NCI-H1436 treated with DMSO at 0.1 percent for 48 hours (cell line): ENCODE measurements at regions not wholly inside any gene's neighbourhood (a gene's known extent, or its start where the extent isn't known, plus 50 kb on each side); places are given as distances from the start of the nearest gene placed in this dataset.
"Not testable (repeated sequence)": the region's sequence is repeated elsewhere in the genome, so short reads cannot be mapped to it uniquely, and the experiment has no call there.

Experiments used
- DNase-seq: peaks from one replicate; lab custom pipeline; 2025; lab: John Stamatoyannopoulos, UW

GRCh38 chr2:7094231-7094741 lies 177.1 kb downstream of the RNF144A start:
- DNase-seq: no peak

- no peak for DNase-seq
Measured at GRCh38 chr2:7096726-7097352, 179.6 kb downstream of the RNF144A start.

DNA sequence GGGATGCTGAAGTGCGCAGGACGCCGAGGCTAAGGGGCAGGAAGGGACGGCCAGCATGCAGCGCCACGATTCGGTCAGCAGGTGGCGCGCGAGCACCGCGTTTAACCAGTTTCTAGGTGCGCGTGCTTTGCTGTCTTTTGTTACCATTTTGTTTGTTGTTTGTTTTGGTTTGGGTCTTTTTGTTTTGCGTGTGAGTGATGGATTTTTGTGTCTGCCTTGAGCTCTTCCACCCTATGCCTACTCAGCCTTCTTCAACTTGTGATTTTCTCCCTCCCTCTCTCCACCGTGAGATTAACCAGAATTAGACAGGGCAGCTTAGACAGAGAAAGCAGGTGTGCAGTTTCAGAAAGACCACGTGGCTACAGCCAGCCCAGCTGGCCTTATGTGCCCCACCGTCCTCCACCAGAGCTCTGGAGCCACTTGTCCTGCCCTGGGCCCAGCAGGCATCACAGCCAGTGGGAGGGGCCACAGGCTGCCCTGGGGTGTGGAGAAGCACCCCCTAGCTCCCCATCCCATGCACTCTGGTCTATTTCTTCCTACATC lies 180.2 kb downstream of the RNF144A start:
- peak; percentile 49 for DNase-seq

- DNase-seq: no peak
Measured at GRCh38 chr2:7098816-7099215, 181.6 kb downstream of the RNF144A start.

DNA sequence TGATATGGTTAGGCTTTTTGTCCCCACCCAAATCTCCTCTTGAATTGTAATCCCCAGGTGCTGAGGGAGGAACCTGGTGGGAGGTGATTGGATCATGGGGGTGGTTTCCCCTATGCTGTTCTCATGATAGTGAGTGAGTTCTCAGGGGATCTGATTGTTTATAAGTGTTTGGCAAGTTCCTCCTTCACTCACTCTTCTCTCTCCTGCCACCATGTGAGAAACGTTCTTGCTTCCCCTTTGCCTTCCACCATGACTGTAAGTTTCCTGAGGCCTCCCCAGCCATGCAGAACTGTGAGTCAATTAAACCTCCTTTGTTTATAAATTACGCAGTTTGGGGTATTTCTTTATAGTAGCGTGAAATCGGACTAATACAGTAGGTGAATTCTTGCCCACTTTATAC lies 182.5 kb downstream of the RNF144A start:
- DNase-seq: not testable (repeated sequence)

GRCh38 chr2:7102826-7103225 lies 185.6 kb downstream of the RNF144A start:
- no peak for DNase-seq

GRCh38 chr2:7108792-7109532 lies 191.8 kb downstream of the RNF144A start:
- DNase-seq: no peak

DNA sequence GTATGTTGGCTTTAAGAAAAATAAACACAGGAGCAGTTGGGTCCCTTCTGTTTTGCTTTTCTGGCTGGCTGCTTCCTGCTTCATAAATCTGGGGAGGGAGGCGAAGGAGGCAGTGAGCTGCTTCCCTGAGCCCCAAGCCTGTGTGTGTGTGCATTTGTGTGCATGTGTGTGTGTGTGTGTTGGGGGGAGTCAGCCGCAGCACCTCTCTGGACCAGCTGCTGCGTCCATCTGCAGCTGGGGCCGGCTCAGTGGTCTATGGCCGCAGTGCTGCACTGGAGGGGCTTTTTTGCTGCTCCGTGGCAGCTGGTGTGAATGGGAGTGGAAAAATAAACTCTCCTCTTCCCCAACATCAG lies 192.3 kb downstream of the RNF144A start:
- DNase-seq: no peak

DNA sequence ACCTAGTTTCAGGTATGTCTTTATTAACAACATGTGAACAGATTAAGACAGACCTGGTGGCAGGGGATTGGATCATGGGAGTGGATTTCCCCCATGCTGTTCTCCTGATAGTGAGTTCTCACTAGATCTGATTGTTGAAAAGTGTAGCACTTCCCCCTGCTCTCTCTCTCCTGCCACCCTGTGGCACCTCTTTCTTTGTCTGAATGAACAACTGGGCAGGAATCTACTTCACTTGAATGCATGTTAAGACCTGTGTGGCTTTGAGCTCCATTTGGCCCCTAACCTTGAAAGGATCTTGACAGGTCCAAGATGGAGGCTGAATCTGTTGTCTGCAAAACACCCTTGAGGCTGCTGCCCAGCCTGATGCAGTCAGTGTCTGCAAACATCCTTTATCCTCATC lies 194.4 kb downstream of the RNF144A start:
- DNase-seq: no peak

GRCh38 chr2:7115364-7115763 lies 198.2 kb downstream of the RNF144A start:
- no peak for DNase-seq

DNA sequence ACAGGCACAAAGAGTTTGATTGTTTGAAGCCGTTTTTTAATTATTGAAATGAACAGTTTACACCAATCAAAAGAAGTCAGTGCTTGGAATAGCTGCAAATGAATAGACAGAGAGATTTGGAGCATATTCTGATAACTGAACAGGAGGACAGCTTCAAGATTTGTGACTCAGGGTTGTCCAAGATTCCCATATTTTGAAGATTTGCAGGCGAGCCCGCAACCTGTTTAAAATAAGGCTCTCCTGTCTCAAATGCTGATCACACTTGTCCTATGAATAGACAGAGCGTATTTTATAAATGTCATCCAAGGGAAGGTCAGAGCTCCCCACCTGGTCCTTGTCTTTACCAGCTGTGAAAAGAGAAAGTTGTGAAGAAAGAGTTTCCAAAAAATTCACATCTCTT lies 198.7 kb downstream of the RNF144A start:
- no peak for DNase-seq

GRCh38 chr2:7116511-7116910 lies 199.3 kb downstream of the RNF144A start:
- DNase-seq: no peak

DNA sequence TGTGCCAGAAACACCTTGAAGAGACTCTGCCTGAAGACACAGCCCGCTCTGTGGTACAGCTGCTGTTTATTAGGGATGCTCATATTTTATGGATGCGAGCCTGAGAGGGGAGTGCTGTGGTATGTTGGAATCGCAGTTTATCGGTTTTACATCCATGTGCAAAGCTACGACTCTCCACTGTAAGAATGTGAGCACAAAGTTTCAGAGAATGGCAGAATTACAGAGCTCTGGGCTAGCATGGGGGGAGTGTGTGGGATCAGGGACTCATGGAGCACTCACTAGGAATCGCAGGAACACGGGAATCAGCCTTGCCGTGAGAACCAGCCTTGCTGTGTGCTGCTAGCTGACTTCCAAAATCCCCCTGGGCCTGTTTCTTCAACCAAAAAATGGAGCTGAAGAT lies 199.9 kb downstream of the RNF144A start:
- DNase-seq: no peak

- DNase-seq: no peak
Measured at GRCh38 chr2:7118606-7119131, 201.5 kb downstream of the RNF144A start.

- peak; percentile 3 for DNase-seq
Measured at GRCh38 chr2:7119132-7119835, 202.1 kb downstream of the RNF144A start.

GRCh38 chr2:7121851-7122250 lies 204.6 kb downstream of the RNF144A start:
- no peak for DNase-seq

DNA sequence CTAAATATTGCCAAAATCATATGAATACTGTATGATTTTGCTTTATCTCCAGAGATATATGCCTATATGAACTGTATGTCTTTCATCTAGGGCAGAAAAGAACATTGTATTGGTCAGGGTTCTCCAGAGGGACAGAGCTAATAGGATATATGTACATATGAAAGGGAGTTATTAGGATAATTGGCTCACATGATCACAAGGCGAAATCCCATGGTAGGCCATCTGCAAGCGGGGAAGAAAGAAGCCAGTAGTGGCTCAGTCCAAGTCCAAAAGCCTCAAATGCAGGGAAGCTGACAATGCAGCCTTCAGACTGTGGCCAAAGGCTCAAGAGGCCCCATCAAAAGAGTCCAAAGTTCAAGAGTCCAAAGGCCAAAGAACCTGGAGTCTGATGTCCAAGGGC lies 209.9 kb downstream of the RNF144A start:
- no peak for DNase-seq

GRCh38 chr2:7127687-7128086 lies 210.5 kb downstream of the RNF144A start:
- DNase-seq: no peak

GRCh38 chr2:7131261-7131660 lies 214.0 kb downstream of the RNF144A start:
- DNase-seq: no peak

DNA sequence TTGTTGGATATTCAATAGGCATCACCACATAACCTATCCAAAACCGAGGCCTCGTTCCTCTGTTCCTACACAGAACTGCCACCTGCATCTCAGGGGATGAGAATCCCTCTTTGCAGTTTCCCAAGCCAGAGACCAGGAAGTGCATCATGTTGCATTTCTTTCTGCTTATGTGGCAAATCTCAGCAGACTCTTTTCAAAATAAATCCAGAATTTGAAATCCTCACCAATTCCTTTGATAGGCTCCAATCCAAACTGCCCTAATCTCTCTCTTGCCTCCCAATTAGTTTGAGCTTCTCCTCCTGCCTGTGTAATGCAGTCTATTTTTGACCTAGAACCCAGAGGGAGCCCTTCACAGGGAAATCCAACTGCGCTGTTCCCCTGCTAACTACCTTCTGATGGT lies 215.5 kb downstream of the RNF144A start:
- DNase-seq: no peak

DNA sequence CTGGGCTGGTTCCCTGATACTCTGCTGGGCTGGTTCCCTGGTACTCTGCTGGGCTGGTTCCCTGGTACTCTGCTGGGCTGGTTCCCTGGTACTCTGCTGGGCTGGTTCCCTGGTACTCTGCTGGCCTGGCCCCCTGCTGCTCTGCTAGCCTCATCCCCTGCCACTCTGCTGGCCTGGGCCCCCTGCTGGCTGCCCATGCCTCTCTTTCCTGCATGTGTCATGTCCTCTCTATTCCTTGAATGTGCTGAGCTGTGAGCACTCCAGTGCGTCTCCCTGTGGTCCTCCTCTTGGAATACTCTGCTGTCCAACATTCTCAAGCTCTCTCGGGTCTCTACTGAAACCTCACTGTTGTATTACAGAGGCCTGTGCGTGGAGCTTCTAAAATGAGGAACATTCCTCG lies 216.3 kb downstream of the RNF144A start:
- DNase-seq: no peak

GRCh38 chr2:7140306-7140705 lies 223.1 kb downstream of the RNF144A start:
- DNase-seq: no peak

- DNase-seq: no peak
Measured at GRCh38 chr2:7145707-7146106, 228.5 kb downstream of the RNF144A start.
